Keratinocyte (primary cell): ENCODE measurements at regions not wholly inside any gene's neighbourhood (a gene's known extent, or its start where the extent isn't known, plus 50 kb on each side); places are given as distances from the start of the nearest gene placed in this dataset.

Experiments
- DNase-seq: peaks from one replicate; pipeline ENCODE4 v3.0.0-alpha.2; 2011; ENCODE audit warnings: low read depth, missing footprints, low spot score
- FAIRE-seq: peaks from 2 replicates; lab custom pipeline; 2011; peaks lifted over from hg19 to GRCh38; lab: Jason Lieb, UNC
- H2AFZ ChIP-seq: 2 replicates; pipeline ENCODE4 v1.6.0; 2012; ENCODE audit warnings: low read length, control low read depth, inconsistent platforms; ENCODE audit not compliant: control insufficient read depth
- H3K27ac ChIP-seq: 2 replicates; pipeline ENCODE4 v1.5.1; 2011; ENCODE audit warnings: low read length; ENCODE audit not compliant: control insufficient read depth, insufficient read depth
- H3K27me3 ChIP-seq: 3 replicates; pipeline ENCODE4 v1.6.0; 2011; ENCODE audit warnings: low read length; ENCODE audit not compliant: control insufficient read depth, insufficient read depth; ENCODE audit errors: extremely low read depth
- H3K36me3 ChIP-seq, 2 experiments: 2 replicates in 1 of 2; 3 replicates in 1 of 2; pipeline ENCODE4 v1.5.1; 2011; ENCODE audit warnings: low read length in 2 of 2, mild to moderate bottlenecking in 1 of 2; ENCODE audit not compliant: control insufficient read depth in 2 of 2, insufficient read depth in 2 of 2; ENCODE audit errors: extremely low read depth in 1 of 2
- H3K4me1 ChIP-seq: 3 replicates; pipeline ENCODE4 v1.5.1; 2011; ENCODE audit warnings: low read length; ENCODE audit not compliant: control insufficient read depth, insufficient read depth; ENCODE audit errors: extremely low read depth
- H3K4me2 ChIP-seq: 3 replicates; pipeline ENCODE4 v1.6.0; 2011; ENCODE audit warnings: low read depth, low read length; ENCODE audit not compliant: control insufficient read depth, insufficient read depth; ENCODE audit errors: extremely low read depth
- H3K4me3 ChIP-seq, 3 experiments: fragments of 200-600 bp in 1 of 3; sonication (generic) in 1 of 3; 2 replicates in 2 of 3; 3 replicates in 1 of 3; pipeline ENCODE4 v1.5.1; 2011 to 2016; ENCODE audit warnings: low read length in 3 of 3, mild to moderate bottlenecking in 3 of 3, control low read depth in 2 of 3, inconsistent platforms in 1 of 3, low read depth in 1 of 3, mixed read lengths in 1 of 3, mixed run types in 1 of 3, moderate library complexity in 1 of 3; ENCODE audit not compliant: control insufficient read depth in 2 of 3, insufficient read depth in 2 of 3; ENCODE audit errors: extremely low read depth in 1 of 3
- H3K79me2 ChIP-seq: 2 replicates; pipeline ENCODE4 v1.6.0; 2012; ENCODE audit warnings: low read length; ENCODE audit not compliant: control insufficient read depth, insufficient read depth
- H3K9ac ChIP-seq: 3 replicates; pipeline ENCODE4 v1.6.0; 2011; ENCODE audit warnings: low read length; ENCODE audit not compliant: control insufficient read depth, insufficient read depth; ENCODE audit errors: extremely low read depth
- H3K9me1 ChIP-seq: 3 replicates; pipeline ENCODE4 v1.6.0; 2011; ENCODE audit warnings: low read length; ENCODE audit not compliant: control insufficient read depth, insufficient read depth; ENCODE audit errors: extremely low read depth
- H3K9me3 ChIP-seq: 2 replicates; pipeline ENCODE4 v1.5.1; 2012; ENCODE audit warnings: low read depth, low read length; ENCODE audit not compliant: control insufficient read depth
- H4K20me1 ChIP-seq: 3 replicates; pipeline ENCODE4 v1.6.0; 2011; ENCODE audit warnings: low read length; ENCODE audit not compliant: control insufficient read depth, insufficient read depth; ENCODE audit errors: extremely low read depth
- EZH2 ChIP-seq: IDR thresholded peaks from one replicate; pipeline ENCODE4 v1.6.1; 2012; ENCODE audit warnings: inconsistent platforms, mild to moderate bottlenecking, low read length, moderate library complexity
- dilution Hi-C: fragments of 300-500 bp; cut with MboI; formaldehyde crosslinking; loops from one replicate; pipeline ENCODE4 v1.7.0; 2020; ENCODE audit warnings: low sequenced_read_pairs; ENCODE audit not compliant: extremely low pct_ligation_motif_present
- TF ChIP-seq, protein P1 (sequence below), 3 experiments: IDR thresholded peaks in 1 of 3; conservative IDR thresholded peaks in 1 of 3; optimal IDR thresholded peaks in 1 of 3; 2 replicates in 2 of 3; 3 replicates in 1 of 3; pipeline versions ENCODE3 to v1.5.1; 2011; ENCODE audit warnings: low read length in 3 of 3, mild to moderate bottlenecking in 3 of 3, moderate library complexity in 2 of 3, control low read depth in 1 of 3, inconsistent platforms in 1 of 3; ENCODE audit not compliant: insufficient read depth in 2 of 3; ENCODE audit errors: extremely low read depth in 1 of 3

DNA sequence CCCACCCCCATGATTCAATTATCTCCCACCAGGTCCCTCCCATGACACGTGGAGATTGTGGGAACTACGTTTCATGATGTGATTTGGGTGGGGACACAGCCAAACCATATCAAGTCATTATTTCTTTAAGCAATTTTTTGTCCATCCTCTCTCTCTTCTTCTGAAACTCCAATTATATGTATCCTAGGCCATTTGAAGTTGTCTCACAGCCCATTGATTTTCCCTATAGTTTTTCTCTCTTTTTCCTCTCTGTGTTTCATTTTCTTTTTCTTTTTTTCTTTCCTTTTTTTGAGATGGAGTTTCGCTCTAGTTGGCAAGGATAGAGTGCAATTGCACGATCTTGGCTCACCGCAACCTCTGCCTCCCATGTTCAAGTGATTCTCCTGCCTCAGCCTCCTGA, 101.9 kb upstream of the CXCL14 start:
- Histone ChIP-seq H2AFZ (no peak overlapping the region), H3K27ac (no peak overlapping the region), H3K4me3 (no peak overlapping the region), H3K27me3 (no peaks in the 10 kb centered on the region), H3K4me2 (no peak overlapping the region), H3K79me2 (no peaks in the 10 kb centered on the region), H3K36me3 (no peaks in the 10 kb centered on the region), H4K20me1 (no peaks in the 10 kb centered on the region), H3K4me1 (peaks cover 10% of the 10 kb centered on the region), H3K9me3 (no peaks in the 10 kb centered on the region), H3K9ac (no peak overlapping the region), H3K9me1 (no peaks in the 10 kb centered on the region)
- FAIRE-seq = no peak
- no peak for DNase-seq
- TF ChIP-seq EZH2 = no peak
- TF ChIP-seq, protein P1, sequence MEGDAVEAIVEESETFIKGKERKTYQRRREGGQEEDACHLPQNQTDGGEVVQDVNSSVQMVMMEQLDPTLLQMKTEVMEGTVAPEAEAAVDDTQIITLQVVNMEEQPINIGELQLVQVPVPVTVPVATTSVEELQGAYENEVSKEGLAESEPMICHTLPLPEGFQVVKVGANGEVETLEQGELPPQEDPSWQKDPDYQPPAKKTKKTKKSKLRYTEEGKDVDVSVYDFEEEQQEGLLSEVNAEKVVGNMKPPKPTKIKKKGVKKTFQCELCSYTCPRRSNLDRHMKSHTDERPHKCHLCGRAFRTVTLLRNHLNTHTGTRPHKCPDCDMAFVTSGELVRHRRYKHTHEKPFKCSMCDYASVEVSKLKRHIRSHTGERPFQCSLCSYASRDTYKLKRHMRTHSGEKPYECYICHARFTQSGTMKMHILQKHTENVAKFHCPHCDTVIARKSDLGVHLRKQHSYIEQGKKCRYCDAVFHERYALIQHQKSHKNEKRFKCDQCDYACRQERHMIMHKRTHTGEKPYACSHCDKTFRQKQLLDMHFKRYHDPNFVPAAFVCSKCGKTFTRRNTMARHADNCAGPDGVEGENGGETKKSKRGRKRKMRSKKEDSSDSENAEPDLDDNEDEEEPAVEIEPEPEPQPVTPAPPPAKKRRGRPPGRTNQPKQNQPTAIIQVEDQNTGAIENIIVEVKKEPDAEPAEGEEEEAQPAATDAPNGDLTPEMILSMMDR (optimal IDR thresholded peaks at IDR 0.05 in 1 of 3, IDR thresholded peaks at IDR 0.05 in 1 of 3, conservative IDR thresholded peaks at IDR 0.05 in 1 of 3; ENCODE audit: extremely low read depth in 1 of 3, insufficient read depth in 2 of 3, low read length in 3 of 3) = no peak
- dilution Hi-C loops = no loop called here

DNA sequence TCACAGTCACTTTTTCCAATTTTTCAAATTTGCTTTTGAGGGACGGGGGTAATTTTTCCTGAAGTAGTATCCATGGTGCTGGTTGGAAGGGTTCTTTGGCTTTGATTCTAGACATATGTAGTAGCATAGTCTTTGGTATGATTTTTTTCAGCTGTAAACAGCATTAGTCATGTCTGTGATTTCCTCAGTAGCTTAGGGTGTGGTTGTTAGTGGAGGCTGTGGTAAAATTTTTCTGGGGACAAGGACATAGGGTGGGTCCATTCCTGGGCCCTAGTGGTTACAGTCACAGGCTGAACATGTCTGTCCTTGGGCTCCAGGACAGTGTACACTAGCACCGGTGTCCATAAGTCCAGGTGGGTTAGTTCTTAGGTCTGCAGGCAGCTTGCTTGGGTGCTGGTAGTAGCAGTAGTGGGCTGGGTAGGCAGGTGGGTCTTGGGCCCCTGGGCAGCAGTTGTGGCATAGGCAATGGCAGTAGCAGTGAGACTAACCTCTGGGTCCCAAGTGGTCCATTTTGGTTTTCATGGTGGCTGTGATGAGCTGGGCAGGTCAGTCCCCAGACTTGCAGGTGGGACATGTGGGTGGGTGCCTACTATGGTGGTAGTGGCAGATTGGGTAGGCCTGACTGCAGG, 100.0 kb upstream of the CXCL14 start:
- DNase-seq (no peak), FAIRE-seq (peak; percentile 43)
- Histone ChIP-seq H3K79me2 (no peaks in the 10 kb centered on the region), H3K9me3 (no peaks in the 10 kb centered on the region), H4K20me1 (no peaks in the 10 kb centered on the region), H3K36me3 (no peaks in the 10 kb centered on the region), H3K9ac (no peak overlapping the region), H2AFZ (no peak overlapping the region), H3K4me2 (peak overlapping the region; percentile 36), H3K27me3 (no peaks in the 10 kb centered on the region), H3K9me1 (no peaks in the 10 kb centered on the region), H3K27ac (no peak overlapping the region), H3K4me3 (no peak overlapping the region), H3K4me1 (peaks cover 10% of the 10 kb centered on the region)
- dilution Hi-C loops = no loop called here
- no peak for TF ChIP-seq EZH2
- TF ChIP-seq, protein P1 (optimal IDR thresholded peaks at IDR 0.05 in 1 of 3, IDR thresholded peaks at IDR 0.05 in 1 of 3, conservative IDR thresholded peaks at IDR 0.05 in 1 of 3; ENCODE audit: extremely low read depth in 1 of 3, insufficient read depth in 2 of 3, low read length in 3 of 3) = no peak
